Esophagus squamous epithelium (tissue), 5 donors: ENCODE measurements at regions not wholly inside any gene's neighbourhood (a gene's known extent, or its start where the extent isn't known, plus 50 kb on each side); places are given as distances from the start of the nearest gene placed in this dataset.

Experiments
- DNase-seq: peaks from one replicate; lab custom pipeline; 2025; lab: John Stamatoyannopoulos, UW
- H3K27ac ChIP-seq, 4 donors: fragments of 200-600 bp; sonication (generic); one replicate each; pipeline ENCODE4 v1.5.1; 2016 to 2019; ENCODE audit warnings: mild to moderate bottlenecking in 1 of 4
- H3K27me3 ChIP-seq, 4 donors: fragments of 200-600 bp; sonication (generic); 1 replicate in 3 of 4; 2 replicates in 1 of 4; pipeline versions ENCODE4 v1.5.1 to v1.6.0; 2017 to 2021; ENCODE audit warnings: antibody characterized with exemption in 1 of 4
- H3K36me3 ChIP-seq, 3 donors: fragments of 200-600 bp; sonication (generic); one replicate each; pipeline ENCODE4 v1.5.1; 2016 to 2019
- H3K4me1 ChIP-seq, 3 donors: fragments of 200-600 bp; sonication (generic); one replicate each; pipeline ENCODE4 v1.5.1; 2017 to 2019
- H3K4me3 ChIP-seq, 4 donors: fragments of 200-600 bp; sonication (generic); 1 replicate in 3 of 4; 2 replicates in 1 of 4; pipeline ENCODE4 v1.5.1; 2016 to 2019; ENCODE audit warnings: mild to moderate bottlenecking in 2 of 4, moderate library complexity in 1 of 4
- H3K9me3 ChIP-seq, 3 donors: fragments of 200-600 bp; sonication (generic); one replicate each; pipeline ENCODE4 v1.5.1; 2016 to 2019
- POLR2A ChIP-seq, 4 donors: fragments of 450-650 bp; IDR thresholded peaks; one replicate each; pipeline ENCODE4 v1.6.1; 2017; ENCODE audit warnings: antibody characterized with exemption in 4 of 4, mild to moderate bottlenecking in 4 of 4, moderate library complexity in 3 of 4
- WGBS, 2 donors: methylation state at CpG; one replicate each; pipeline ENCODE4 v1.1.5; 2018; 5-methylcytosine and 5-hydroxymethylcytosine counted together
- intact Hi-C: fragments of 100-400 bp; cut with DNase I; formaldehyde crosslinking; loops from one replicate; pipeline ENCODE4 v1.15.0; 2022
- TF ChIP-seq, protein P1 (sequence below), 6 experiments: fragments of 450-650 bp in 4 of 6; fragments of 200-600 bp in 2 of 6; sonication (generic) in 2 of 6; IDR thresholded peaks; one replicate each; pipeline ENCODE4 v1.5.1; 2016 to 2019; ENCODE audit warnings: antibody characterized with exemption in 6 of 6, mild to moderate bottlenecking in 4 of 6, moderate library complexity in 4 of 6
- donor health status: DM: yes; HTN: yes; CAD: no.

DNA sequence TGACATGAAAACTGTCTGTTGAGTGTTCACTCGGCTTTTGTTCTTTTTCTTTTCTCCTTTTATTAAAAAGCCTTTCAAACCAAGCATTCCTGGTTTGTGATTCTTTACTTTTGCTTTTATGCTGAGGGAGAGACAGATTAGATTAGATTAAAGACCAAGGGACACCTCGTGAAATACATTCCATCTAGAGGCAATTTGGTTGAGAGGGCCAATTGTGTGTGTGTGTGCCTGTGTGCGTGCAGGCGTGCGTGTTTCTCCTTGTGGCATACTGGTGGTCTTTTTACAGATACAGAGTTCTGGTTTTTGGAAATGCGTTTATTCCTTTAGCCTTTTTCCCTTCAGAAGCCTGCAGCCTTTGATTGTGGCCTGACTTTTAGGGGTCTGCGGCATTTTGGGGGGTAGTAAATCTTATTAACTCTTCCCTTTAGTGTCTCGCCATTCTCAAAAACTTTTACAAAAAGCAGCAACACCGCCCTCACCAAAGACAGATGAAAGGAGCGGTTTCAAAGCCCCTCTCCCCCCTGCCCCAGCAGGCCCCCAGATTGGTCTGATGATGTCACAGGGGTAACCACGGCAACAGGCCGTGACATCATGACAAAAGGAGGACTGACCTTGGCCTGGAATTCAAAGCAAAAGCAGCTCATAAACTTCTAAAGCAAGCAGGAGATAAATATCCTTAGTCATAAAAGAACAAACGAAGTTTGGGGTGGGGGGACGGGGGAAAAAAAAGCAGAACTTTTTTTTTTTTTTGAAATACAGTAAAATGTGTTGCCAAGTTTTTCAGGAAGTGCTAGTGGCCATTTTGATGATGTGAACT lies 84.1 kb upstream of the TBX3 start:
- Histone ChIP-seq H3K4me1 (peaks cover 0 to under 1% (median 0%) of the 10 kb centered on the region in 3 donors), H3K27me3 (no peaks in the 10 kb centered on the region), H3K9me3 (no peaks in the 10 kb centered on the region), H3K4me3 (no peak overlapping the region), H3K36me3 (no peaks in the 10 kb centered on the region), H3K27ac (no peak overlapping the region)
- TF ChIP-seq, protein P1, sequence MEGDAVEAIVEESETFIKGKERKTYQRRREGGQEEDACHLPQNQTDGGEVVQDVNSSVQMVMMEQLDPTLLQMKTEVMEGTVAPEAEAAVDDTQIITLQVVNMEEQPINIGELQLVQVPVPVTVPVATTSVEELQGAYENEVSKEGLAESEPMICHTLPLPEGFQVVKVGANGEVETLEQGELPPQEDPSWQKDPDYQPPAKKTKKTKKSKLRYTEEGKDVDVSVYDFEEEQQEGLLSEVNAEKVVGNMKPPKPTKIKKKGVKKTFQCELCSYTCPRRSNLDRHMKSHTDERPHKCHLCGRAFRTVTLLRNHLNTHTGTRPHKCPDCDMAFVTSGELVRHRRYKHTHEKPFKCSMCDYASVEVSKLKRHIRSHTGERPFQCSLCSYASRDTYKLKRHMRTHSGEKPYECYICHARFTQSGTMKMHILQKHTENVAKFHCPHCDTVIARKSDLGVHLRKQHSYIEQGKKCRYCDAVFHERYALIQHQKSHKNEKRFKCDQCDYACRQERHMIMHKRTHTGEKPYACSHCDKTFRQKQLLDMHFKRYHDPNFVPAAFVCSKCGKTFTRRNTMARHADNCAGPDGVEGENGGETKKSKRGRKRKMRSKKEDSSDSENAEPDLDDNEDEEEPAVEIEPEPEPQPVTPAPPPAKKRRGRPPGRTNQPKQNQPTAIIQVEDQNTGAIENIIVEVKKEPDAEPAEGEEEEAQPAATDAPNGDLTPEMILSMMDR (IDR thresholded peaks at IDR 0.05): no peak
- no peak for TF ChIP-seq POLR2A (IDR thresholded peaks at IDR 0.05)
- no peak for DNase-seq
- WGBS, 2 donors: 63 to 70% methylated on average over 10 to 13 of the region's 14 CpGs
- intact Hi-C loops: no loop called here

DNA sequence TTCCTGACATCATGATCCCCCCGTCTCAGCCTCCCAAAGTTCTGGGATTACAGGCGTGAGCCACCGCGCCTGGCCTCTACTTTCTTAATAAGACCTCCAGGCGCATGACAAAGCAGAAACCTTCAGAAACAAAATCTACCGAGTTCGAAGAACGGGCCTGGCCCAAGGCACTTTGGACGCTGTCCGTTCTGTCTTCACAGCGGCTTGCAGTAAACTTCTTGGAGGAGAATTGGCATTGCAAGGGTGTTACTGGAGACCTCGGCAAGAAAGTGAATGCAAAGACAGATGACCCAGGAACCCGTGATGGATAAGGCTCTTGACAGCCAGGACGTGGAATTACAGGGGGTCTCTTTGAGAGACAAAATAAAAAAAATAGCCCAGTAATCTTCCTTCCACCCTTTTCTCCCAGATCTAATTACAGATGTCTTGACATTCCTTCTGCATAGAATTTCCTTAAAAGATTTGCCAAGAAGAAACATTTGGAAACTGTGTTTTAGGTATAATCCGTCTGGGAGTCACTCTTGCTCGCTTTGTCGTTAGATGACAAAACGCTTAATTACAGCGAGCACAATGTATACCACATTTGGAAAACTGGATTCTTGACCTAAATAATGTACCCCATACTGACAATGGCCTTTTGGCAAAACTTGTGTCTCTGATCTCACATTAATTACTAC lies 83.2 kb upstream of the TBX3 start:
- intact Hi-C loops: no loop called here
- Histone ChIP-seq H3K4me1 (peaks cover 0 to 7% (median 0%) of the 10 kb centered on the region in 3 donors), H3K27ac (no peak overlapping the region), H3K4me3 (no peak overlapping the region), H3K36me3 (no peaks in the 10 kb centered on the region), H3K27me3 (no peaks in the 10 kb centered on the region), H3K9me3 (no peaks in the 10 kb centered on the region)
- WGBS, 2 donors: 71 to 85% methylated on average over 15 to 19 of the region's 19 CpGs
- DNase-seq: no peak
- no peak for TF ChIP-seq POLR2A (IDR thresholded peaks at IDR 0.05)
- TF ChIP-seq, protein P1 (IDR thresholded peaks at IDR 0.05): no peak

DNA sequence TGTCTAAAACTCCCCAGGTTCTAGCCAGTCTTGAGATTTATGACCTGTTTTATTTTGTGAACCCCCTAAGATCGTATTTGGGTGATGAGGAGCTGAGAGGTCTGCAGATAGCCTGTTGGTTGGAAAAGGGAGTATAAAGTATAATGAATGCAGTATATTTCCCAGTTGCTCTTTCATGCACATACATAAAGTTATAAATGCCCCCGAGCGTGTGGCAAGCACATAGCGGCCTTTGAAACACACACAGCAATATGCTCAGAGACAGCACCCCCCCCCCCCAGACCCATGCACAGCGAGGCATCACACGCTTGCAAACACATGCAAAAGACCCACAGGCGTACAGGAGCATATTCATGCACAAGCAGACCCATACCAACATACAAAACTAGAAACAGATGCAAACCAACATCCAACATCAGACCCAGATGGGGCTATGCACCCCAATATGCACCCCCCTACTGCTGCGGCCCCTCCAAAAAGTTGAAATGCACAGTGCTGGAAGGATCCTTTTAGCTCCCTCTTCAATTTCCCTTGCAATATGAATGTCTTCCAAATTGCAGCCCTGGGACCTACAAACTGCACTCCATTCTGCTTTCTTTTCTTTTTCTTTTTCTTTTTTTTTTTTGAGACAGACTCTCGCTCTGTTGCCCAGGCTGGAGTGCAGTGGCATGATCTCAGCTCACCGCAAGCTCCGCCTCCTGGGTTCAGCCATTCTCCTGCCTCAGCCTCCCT lies 82.2 kb upstream of the TBX3 start:
- 72 to 77% methylated on average over 6 to 11 of the region's 11 CpGs for WGBS, 2 donors
- Histone ChIP-seq H3K4me1 (peaks cover 0 to 8% (median 0%) of the 10 kb centered on the region in 3 donors), H3K9me3 (no peaks in the 10 kb centered on the region), H3K36me3 (no peaks in the 10 kb centered on the region), H3K27me3 (no peaks in the 10 kb centered on the region), H3K27ac (no peak overlapping the region), H3K4me3 (no peak overlapping the region)
- no peak for TF ChIP-seq POLR2A (IDR thresholded peaks at IDR 0.05)
- TF ChIP-seq, protein P1 (IDR thresholded peaks at IDR 0.05): no peak
- no peak for DNase-seq
- intact Hi-C loops: no loop called here

DNA sequence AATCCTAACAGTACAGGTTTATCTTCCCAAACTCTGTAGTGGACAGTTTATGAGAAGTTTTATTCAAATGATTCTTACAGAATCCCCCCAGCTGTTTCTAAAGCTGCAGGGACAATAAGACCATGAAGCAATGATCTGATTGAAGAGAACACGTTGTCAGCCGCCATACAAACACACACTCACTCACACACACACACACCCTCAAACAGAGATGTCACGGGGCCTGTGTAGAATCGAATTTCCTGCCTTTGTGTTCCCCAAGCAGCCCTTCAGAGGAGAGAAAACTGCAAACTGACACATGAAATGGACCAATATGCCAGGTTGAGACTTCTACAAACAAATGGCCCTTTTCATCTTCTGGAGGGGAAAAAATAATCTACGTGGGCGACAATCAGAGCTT lies 80.5 kb upstream of the TBX3 start:
- no peaks in the 10 kb centered on the region for H3K9me3 ChIP-seq
- peaks cover 0 to 8% (median 0%) of the 10 kb centered on the region in 3 donors for H3K4me1 ChIP-seq
- no peak overlapping the region for H3K4me3 ChIP-seq
- TF ChIP-seq, protein P1 (IDR thresholded peaks at IDR 0.05): no peak
- TF ChIP-seq POLR2A (IDR thresholded peaks at IDR 0.05): no peak
- no peaks in the 10 kb centered on the region for H3K27me3 ChIP-seq
- WGBS, 2 donors: 56% methylated on average over 6 of the region's 6 CpGs
- no peak overlapping the region for H3K27ac ChIP-seq
- intact Hi-C loops: no loop called here
- H3K36me3 ChIP-seq: no peaks in the 10 kb centered on the region
- DNase-seq: no peak
